ENCODE measurements at regions not wholly inside any gene's neighbourhood (a gene's known extent, or its start where the extent isn't known, plus 50 kb on each side); places are given as distances from the start of the nearest gene placed in this dataset.

DNA sequence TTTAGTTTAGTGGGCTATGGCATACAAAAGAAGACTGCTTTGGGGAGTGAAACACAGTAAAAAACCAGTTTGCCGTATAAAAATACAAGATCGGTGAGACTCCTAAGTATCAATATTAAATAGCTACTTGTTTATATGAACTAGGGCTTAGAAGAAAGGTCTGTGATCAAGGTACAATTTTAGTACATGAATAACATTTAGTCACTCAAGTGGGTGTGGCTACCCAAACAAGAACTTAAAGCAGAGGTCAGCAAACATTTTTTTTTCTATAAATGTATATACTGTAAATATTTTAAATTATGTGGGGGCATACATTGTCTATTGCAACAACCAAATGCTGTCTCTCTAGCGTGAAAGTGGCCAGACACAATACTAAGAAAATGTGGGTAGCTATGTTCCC, 1452.5 kb upstream of the NUDT12 start:
- TF ChIP-seq, protein P1, sequence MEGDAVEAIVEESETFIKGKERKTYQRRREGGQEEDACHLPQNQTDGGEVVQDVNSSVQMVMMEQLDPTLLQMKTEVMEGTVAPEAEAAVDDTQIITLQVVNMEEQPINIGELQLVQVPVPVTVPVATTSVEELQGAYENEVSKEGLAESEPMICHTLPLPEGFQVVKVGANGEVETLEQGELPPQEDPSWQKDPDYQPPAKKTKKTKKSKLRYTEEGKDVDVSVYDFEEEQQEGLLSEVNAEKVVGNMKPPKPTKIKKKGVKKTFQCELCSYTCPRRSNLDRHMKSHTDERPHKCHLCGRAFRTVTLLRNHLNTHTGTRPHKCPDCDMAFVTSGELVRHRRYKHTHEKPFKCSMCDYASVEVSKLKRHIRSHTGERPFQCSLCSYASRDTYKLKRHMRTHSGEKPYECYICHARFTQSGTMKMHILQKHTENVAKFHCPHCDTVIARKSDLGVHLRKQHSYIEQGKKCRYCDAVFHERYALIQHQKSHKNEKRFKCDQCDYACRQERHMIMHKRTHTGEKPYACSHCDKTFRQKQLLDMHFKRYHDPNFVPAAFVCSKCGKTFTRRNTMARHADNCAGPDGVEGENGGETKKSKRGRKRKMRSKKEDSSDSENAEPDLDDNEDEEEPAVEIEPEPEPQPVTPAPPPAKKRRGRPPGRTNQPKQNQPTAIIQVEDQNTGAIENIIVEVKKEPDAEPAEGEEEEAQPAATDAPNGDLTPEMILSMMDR (conservative IDR thresholded peaks at IDR 0.05) = no peak
- no peak for TF ChIP-seq ZFX (IDR thresholded peaks at IDR 0.05)
